Stomach smooth muscle (tissue), 2 donors: ENCODE measurements at regions not wholly inside any gene's neighbourhood (a gene's known extent, or its start where the extent isn't known, plus 50 kb on each side); places are given as distances from the start of the nearest gene placed in this dataset.
"Not testable (repeated sequence)": the region's sequence is repeated elsewhere in the genome, so short reads cannot be mapped to it uniquely, and the experiment has no call there.

Experiments used
- H3K27ac ChIP-seq: one replicate; pipeline ENCODE4 v1.7.0; 2013; ENCODE audit warnings: mild to moderate bottlenecking, low read length, inconsistent platforms
- H3K27me3 ChIP-seq, 2 donors: one replicate each; pipeline ENCODE4 v1.7.0; 2013; ENCODE audit warnings: low read length in 2 of 2; ENCODE audit not compliant: insufficient read depth in 2 of 2, control insufficient read depth in 1 of 2
- H3K36me3 ChIP-seq, 2 donors: one replicate each; pipeline ENCODE4 v1.7.0; 2013; ENCODE audit warnings: low read length in 2 of 2; ENCODE audit not compliant: control insufficient read depth in 2 of 2, insufficient read depth in 2 of 2
- H3K4me1 ChIP-seq: one replicate; pipeline ENCODE4 v1.7.0; 2013; ENCODE audit warnings: low read length; ENCODE audit not compliant: control insufficient read depth, insufficient read depth
- H3K4me3 ChIP-seq, 2 donors: one replicate each; pipeline ENCODE4 v1.7.0; 2013; ENCODE audit warnings: low read length in 2 of 2
- H3K9ac ChIP-seq, 2 donors: one replicate each; pipeline ENCODE4 v1.7.0; 2013; ENCODE audit warnings: low read length in 2 of 2, mild to moderate bottlenecking in 1 of 2
- H3K9me3 ChIP-seq, 2 donors: one replicate each; pipeline ENCODE4 v1.7.0; 2013; ENCODE audit warnings: low read length in 2 of 2; ENCODE audit not compliant: control insufficient read depth in 2 of 2
- donor health status: healthy.
- donor health status: Pancreatic carcinoma.

GRCh38 chr12:125330645-125331341 is 265.6 kb downstream of the AACS start:
- Histone ChIP-seq H3K9ac (peak overlapping the region; percentile 29 to 30), H3K9me3 (peaks cover 0 to 5% of the 10 kb centered on the region in 2 donors), H3K27ac (no peak overlapping the region), H3K27me3 (peaks cover 12 to 20% of the 10 kb centered on the region in 2 donors), H3K4me3 (peak overlapping the region; percentile 49 to 69), H3K4me1 (no peaks in the 10 kb centered on the region), H3K36me3 (no peaks in the 10 kb centered on the region)

GRCh38 chr12:125331342-125332052 is 266.3 kb downstream of the AACS start:
- Histone ChIP-seq H3K4me3 (peak overlapping the region; percentile 49 to 69), H3K4me1 (no peaks in the 10 kb centered on the region), H3K9me3 (peaks cover 0 to 8% of the 10 kb centered on the region in 2 donors), H3K27me3 (peaks cover 12 to 18% of the 10 kb centered on the region in 2 donors), H3K9ac (peak overlapping the region; percentile 29 to 30), H3K27ac (no peak overlapping the region), H3K36me3 (no peaks in the 10 kb centered on the region)

GRCh38 chr12:125332900-125333299 is 267.7 kb downstream of the AACS start:
- H3K9me3 ChIP-seq: peaks cover 0 to 8% of the 10 kb centered on the region in 2 donors
- no peak overlapping the region for H3K9ac ChIP-seq
- no peak overlapping the region for H3K27ac ChIP-seq
- no peaks in the 10 kb centered on the region for H3K36me3 ChIP-seq
- no peaks in the 10 kb centered on the region for H3K4me1 ChIP-seq
- H3K4me3 ChIP-seq: no peak overlapping the region
- peaks cover 12 to 14% of the 10 kb centered on the region in 2 donors for H3K27me3 ChIP-seq

GRCh38 chr12:125336246-125336645 is 271.0 kb downstream of the AACS start:
- H3K36me3 ChIP-seq: no peaks in the 10 kb centered on the region
- no peak overlapping the region for H3K27ac ChIP-seq
- H3K4me3 ChIP-seq: no peak overlapping the region
- peaks cover 0 to 8% of the 10 kb centered on the region in 2 donors for H3K9me3 ChIP-seq
- peaks cover 4% of the 10 kb centered on the region for H3K4me1 ChIP-seq
- no peak overlapping the region for H3K9ac ChIP-seq
- H3K27me3 ChIP-seq: no peaks in the 10 kb centered on the region

GRCh38 chr12:125340791-125341190 is 275.6 kb downstream of the AACS start:
- no peak overlapping the region for H3K9ac ChIP-seq
- peaks cover 0 to 2% of the 10 kb centered on the region in 2 donors for H3K27me3 ChIP-seq
- no peaks in the 10 kb centered on the region for H3K36me3 ChIP-seq
- H3K4me3 ChIP-seq: no peak overlapping the region
- peaks cover 4% of the 10 kb centered on the region for H3K4me1 ChIP-seq
- peaks cover 0 to 2% of the 10 kb centered on the region in 2 donors for H3K9me3 ChIP-seq
- H3K27ac ChIP-seq: no peak overlapping the region

GRCh38 chr12:125341422-125341821 is 276.2 kb downstream of the AACS start:
- H3K36me3 ChIP-seq: no peaks in the 10 kb centered on the region

GRCh38 chr12:125343649-125344048 is 278.4 kb downstream of the AACS start:
- peaks cover 0 to 4% of the 10 kb centered on the region in 2 donors for H3K27me3 ChIP-seq
- no peak overlapping the region for H3K9ac ChIP-seq
- no peak overlapping the region for H3K4me3 ChIP-seq
- H3K4me1 ChIP-seq: peaks cover 4% of the 10 kb centered on the region
- H3K27ac ChIP-seq: no peak overlapping the region
- H3K36me3 ChIP-seq: no peaks in the 10 kb centered on the region
- no peaks in the 10 kb centered on the region for H3K9me3 ChIP-seq

More at GRCh38 chr12:125341422-125341821, 276.2 kb downstream of the AACS start:
- peaks cover 0 to 2% of the 10 kb centered on the region in 2 donors for H3K27me3 ChIP-seq
- no peak overlapping the region for H3K4me3 ChIP-seq
- H3K27ac ChIP-seq: no peak overlapping the region
- no peaks in the 10 kb centered on the region for H3K9me3 ChIP-seq
- H3K9ac ChIP-seq: no peak overlapping the region
- H3K4me1 ChIP-seq: peaks cover 4% of the 10 kb centered on the region

GRCh38 chr12:125346362-125346761 is 281.1 kb downstream of the AACS start:
- no peak overlapping the region for H3K27ac ChIP-seq
- H3K27me3 ChIP-seq: peaks cover 0 to 7% of the 10 kb centered on the region in 2 donors
- H3K36me3 ChIP-seq: no peaks in the 10 kb centered on the region
- H3K4me1 ChIP-seq: no peaks in the 10 kb centered on the region
- no peaks in the 10 kb centered on the region for H3K9me3 ChIP-seq
- no peak overlapping the region for H3K9ac ChIP-seq
- H3K4me3 ChIP-seq: no peak overlapping the region

GRCh38 chr12:125351788-125352187 is 286.6 kb downstream of the AACS start:
- H3K4me3 ChIP-seq: no peak overlapping the region
- H3K9me3 ChIP-seq: peaks cover 2 to 5% of the 10 kb centered on the region in 2 donors
- no peak overlapping the region for H3K27ac ChIP-seq
- H3K36me3 ChIP-seq: no peaks in the 10 kb centered on the region
- H3K9ac ChIP-seq: no peak overlapping the region
- no peaks in the 10 kb centered on the region for H3K4me1 ChIP-seq
- peaks cover 0 to 5% of the 10 kb centered on the region in 2 donors for H3K27me3 ChIP-seq

- H3K27me3 ChIP-seq, H3K4me1 ChIP-seq, H3K27ac ChIP-seq, H3K36me3 ChIP-seq, H3K4me3 ChIP-seq, H3K9ac ChIP-seq, H3K9me3 ChIP-seq: not testable (repeated sequence)
Measured at GRCh38 chr12:125353002-125353401, 287.8 kb downstream of the AACS start.

- peaks cover 0 to 3% of the 10 kb centered on the region in 2 donors for H3K27me3 ChIP-seq
- H3K9me3 ChIP-seq: peaks cover 2 to 9% of the 10 kb centered on the region in 2 donors
- H3K36me3 ChIP-seq: no peaks in the 10 kb centered on the region
Measured at GRCh38 chr12:125353871-125354270, 288.6 kb downstream of the AACS start.

More at GRCh38 chr12:125353871-125354270, 288.6 kb downstream of the AACS start:
- Histone ChIP-seq H3K4me1 (no peaks in the 10 kb centered on the region), H3K4me3 (no peak overlapping the region), H3K9ac (no peak overlapping the region), H3K27ac (no peak overlapping the region)
